Muscle layer of duodenum (tissue), 2 donors: ENCODE measurements at regions not wholly inside any gene's neighbourhood (a gene's known extent, or its start where the extent isn't known, plus 50 kb on each side); places are given as distances from the start of the nearest gene placed in this dataset.

Experiments
- H3K27ac ChIP-seq: one replicate; pipeline ENCODE4 v1.7.0; 2013; ENCODE audit warnings: mild to moderate bottlenecking, low read length
- H3K27me3 ChIP-seq: one replicate; pipeline ENCODE4 v1.7.0; 2013; ENCODE audit warnings: low read depth, mild to moderate bottlenecking, control low read depth, low read length
- H3K36me3 ChIP-seq, 2 donors: one replicate each; pipeline ENCODE4 v1.7.0; 2013; ENCODE audit warnings: low read length in 2 of 2, control low read depth in 1 of 2, mild to moderate bottlenecking in 1 of 2; ENCODE audit not compliant: insufficient read depth in 2 of 2, control insufficient read depth in 1 of 2
- H3K4me1 ChIP-seq, 2 donors: one replicate each; pipeline ENCODE4 v1.7.0; 2013; ENCODE audit warnings: low read length in 2 of 2, mild to moderate bottlenecking in 2 of 2, control low read depth in 1 of 2, moderate library complexity in 1 of 2; ENCODE audit not compliant: insufficient read depth in 2 of 2, control insufficient read depth in 1 of 2
- H3K4me3 ChIP-seq, 2 donors: one replicate each; pipeline ENCODE4 v1.7.0; 2013; ENCODE audit warnings: low read length in 2 of 2, low read depth in 1 of 2, mild to moderate bottlenecking in 1 of 2
- H3K9me3 ChIP-seq, 2 donors: one replicate each; pipeline ENCODE4 v1.7.0; 2013; ENCODE audit warnings: low read length in 2 of 2, control low read depth in 1 of 2, mild to moderate bottlenecking in 1 of 2; ENCODE audit not compliant: control insufficient read depth in 1 of 2
- donor health status: healthy.

- Histone ChIP-seq H3K9me3 (no peaks in the 10 kb centered on the region), H3K4me1 (no peaks in the 10 kb centered on the region), H3K27me3 (no peaks in the 10 kb centered on the region), H3K36me3 (no peaks in the 10 kb centered on the region), H3K27ac (no peak overlapping the region), H3K4me3 (no peak overlapping the region)
Observed at GRCh38 chr18:68489013-68489792, 225.7 kb downstream of the TMX3 start.

GRCh38 chr18:68484241-68484640 is 230.7 kb downstream of the TMX3 start:
- Histone ChIP-seq H3K9me3 (no peaks in the 10 kb centered on the region), H3K4me3 (no peak overlapping the region), H3K27ac (no peak overlapping the region), H3K4me1 (no peaks in the 10 kb centered on the region), H3K27me3 (no peaks in the 10 kb centered on the region), H3K36me3 (no peaks in the 10 kb centered on the region)

- Histone ChIP-seq H3K27me3 (no peaks in the 10 kb centered on the region), H3K9me3 (no peaks in the 10 kb centered on the region), H3K4me3 (no peak overlapping the region), H3K4me1 (no peaks in the 10 kb centered on the region), H3K27ac (no peak overlapping the region), H3K36me3 (no peaks in the 10 kb centered on the region)
Observed at GRCh38 chr18:68482815-68483214, 232.1 kb downstream of the TMX3 start.

GRCh38 chr18:68480196-68480595 is 234.7 kb downstream of the TMX3 start:
- Histone ChIP-seq H3K4me1 (no peaks in the 10 kb centered on the region), H3K9me3 (no peaks in the 10 kb centered on the region), H3K27ac (no peak overlapping the region), H3K4me3 (no peak overlapping the region), H3K27me3 (no peaks in the 10 kb centered on the region), H3K36me3 (no peaks in the 10 kb centered on the region)

GRCh38 chr18:68478246-68478645 is 236.7 kb downstream of the TMX3 start:
- Histone ChIP-seq H3K9me3 (no peaks in the 10 kb centered on the region), H3K36me3 (no peaks in the 10 kb centered on the region), H3K4me1 (no peaks in the 10 kb centered on the region), H3K4me3 (no peak overlapping the region), H3K27me3 (no peaks in the 10 kb centered on the region), H3K27ac (no peak overlapping the region)

GRCh38 chr18:68475883-68476282 is 239.0 kb downstream of the TMX3 start:
- Histone ChIP-seq H3K9me3 (no peaks in the 10 kb centered on the region), H3K27me3 (no peaks in the 10 kb centered on the region), H3K4me1 (no peaks in the 10 kb centered on the region), H3K27ac (no peak overlapping the region), H3K36me3 (no peaks in the 10 kb centered on the region), H3K4me3 (no peak overlapping the region)

GRCh38 chr18:68472701-68473295 is 242.1 kb downstream of the TMX3 start:
- Histone ChIP-seq H3K27me3 (no peaks in the 10 kb centered on the region), H3K4me3 (no peak overlapping the region)

GRCh38 chr18:68469049-68469625 is 245.8 kb downstream of the TMX3 start:
- no peaks in the 10 kb centered on the region for H3K36me3 ChIP-seq
- no peak overlapping the region for H3K27ac ChIP-seq
- H3K9me3 ChIP-seq = no peaks in the 10 kb centered on the region
- no peak overlapping the region for H3K4me3 ChIP-seq
- no peaks in the 10 kb centered on the region for H3K27me3 ChIP-seq
- no peaks in the 10 kb centered on the region for H3K4me1 ChIP-seq

More at GRCh38 chr18:68472701-68473295, 242.1 kb downstream of the TMX3 start:
- no peak overlapping the region for H3K27ac ChIP-seq
- H3K9me3 ChIP-seq = no peaks in the 10 kb centered on the region
- H3K4me1 ChIP-seq = no peaks in the 10 kb centered on the region
- H3K36me3 ChIP-seq = no peaks in the 10 kb centered on the region

GRCh38 chr18:68467957-68468356 is 247.0 kb downstream of the TMX3 start:
- Histone ChIP-seq H3K4me3 (no peak overlapping the region), H3K9me3 (no peaks in the 10 kb centered on the region), H3K27ac (no peak overlapping the region), H3K36me3 (no peaks in the 10 kb centered on the region), H3K27me3 (no peaks in the 10 kb centered on the region), H3K4me1 (no peaks in the 10 kb centered on the region)

- H3K27me3 ChIP-seq = no peaks in the 10 kb centered on the region
- H3K27ac ChIP-seq = no peak overlapping the region
- no peaks in the 10 kb centered on the region for H3K36me3 ChIP-seq
- no peak overlapping the region for H3K4me3 ChIP-seq
- no peaks in the 10 kb centered on the region for H3K4me1 ChIP-seq
- no peaks in the 10 kb centered on the region for H3K9me3 ChIP-seq
Observed at GRCh38 chr18:68467329-68467728, 247.6 kb downstream of the TMX3 start.

- H3K36me3 ChIP-seq = no peaks in the 10 kb centered on the region
- no peak overlapping the region for H3K27ac ChIP-seq
- H3K27me3 ChIP-seq = no peaks in the 10 kb centered on the region
- H3K4me3 ChIP-seq = no peak overlapping the region
- H3K4me1 ChIP-seq = no peaks in the 10 kb centered on the region
- H3K9me3 ChIP-seq = no peaks in the 10 kb centered on the region
Observed at GRCh38 chr18:68466672-68467071, 248.2 kb downstream of the TMX3 start.
